ENCODE measurements at regions not wholly inside any gene's neighbourhood (a gene's known extent, or its start where the extent isn't known, plus 50 kb on each side); places are given as distances from the start of the nearest gene placed in this dataset.

- no peak for TF ChIP-seq POLR2AphosphoS5 (IDR thresholded peaks at IDR 0.05)
- TF ChIP-seq POLR2A (IDR thresholded peaks at IDR 0.05) = no peak
- TF ChIP-seq EP300 (IDR thresholded peaks at IDR 0.05) = no peak
- TF ChIP-seq CTCF (IDR thresholded peaks at IDR 0.05) = no peak
- H3K4me3 ChIP-seq = no peak overlapping the region
- no peak for ATAC-seq
- peaks cover 0 to 14% (median 2%) of the 10 kb centered on the region in 3 donors for H3K9me3 ChIP-seq
- H3K27ac ChIP-seq = no peak overlapping the region
- H3K27me3 ChIP-seq = no peaks in the 10 kb centered on the region
- peaks cover 0 to 45% (median 3%) of the 10 kb centered on the region in 3 donors for H3K4me1 ChIP-seq
- H3K36me3 ChIP-seq = no peaks in the 10 kb centered on the region
Observed at GRCh38 chr14:32259368-32260013, 56.4 kb upstream of the RNU6-8 start.

- TF ChIP-seq CTCF (IDR thresholded peaks at IDR 0.05) (no peak), POLR2AphosphoS5 (IDR thresholded peaks at IDR 0.05) (no peak), EP300 (IDR thresholded peaks at IDR 0.05) (no peak), POLR2A (IDR thresholded peaks at IDR 0.05) (no peak)
- Histone ChIP-seq H3K9me3 (peaks cover 0 to 19% (median 2%) of the 10 kb centered on the region in 3 donors), H3K4me3 (no peak overlapping the region), H3K4me1 (peaks cover 0 to 6% (median 0%) of the 10 kb centered on the region in 3 donors), H3K36me3 (no peaks in the 10 kb centered on the region), H3K27me3 (no peaks in the 10 kb centered on the region), H3K27ac (no peak overlapping the region)
- no peak for ATAC-seq
- WGBS, 2 donors (ENCODE audit: low coverage in 1 of 2) = 38 to 100% methylated on average over 1 of the region's 1 CpG
Observed at GRCh38 chr14:32263939-32264567, 61.0 kb upstream of the RNU6-8 start.

GRCh38 chr14:32265584-32265983, 62.5 kb upstream of the RNU6-8 start:
- Histone ChIP-seq H3K27ac (no peak overlapping the region), H3K4me3 (no peak overlapping the region), H3K36me3 (no peaks in the 10 kb centered on the region), H3K4me1 (no peaks in the 10 kb centered on the region), H3K27me3 (no peaks in the 10 kb centered on the region), H3K9me3 (peaks cover 0 to 19% (median 2%) of the 10 kb centered on the region in 3 donors)
- TF ChIP-seq EP300 (IDR thresholded peaks at IDR 0.05) (no peak), CTCF (IDR thresholded peaks at IDR 0.05) (no peak), POLR2A (IDR thresholded peaks at IDR 0.05) (no peak), POLR2AphosphoS5 (IDR thresholded peaks at IDR 0.05) (no peak)
- no peak for ATAC-seq
- WGBS, 2 donors (ENCODE audit: low coverage in 1 of 2) = 77 to 100% methylated on average over 2 of the region's 2 CpGs

GRCh38 chr14:32277998-32278397, 51.1 kb upstream of the AKAP6 start:
- no peaks in the 10 kb centered on the region for H3K9me3 ChIP-seq
- H3K27ac ChIP-seq = no peak overlapping the region
- no peak overlapping the region for H3K4me3 ChIP-seq
- H3K36me3 ChIP-seq = no peaks in the 10 kb centered on the region
- TF ChIP-seq POLR2A (IDR thresholded peaks at IDR 0.05) (no peak), EP300 (IDR thresholded peaks at IDR 0.05) (no peak), POLR2AphosphoS5 (IDR thresholded peaks at IDR 0.05) (no peak), CTCF (IDR thresholded peaks at IDR 0.05) (no peak)
- no peaks in the 10 kb centered on the region for H3K27me3 ChIP-seq
- 84% methylated on average over 3 of the region's 3 CpGs; no CpG with 5 or more reads in 1 of the 2 donors for WGBS, 2 donors (ENCODE audit: low coverage in 1 of 2)
- ATAC-seq = no peak
- no peaks in the 10 kb centered on the region for H3K4me1 ChIP-seq
